ENCODE measurements at regions not wholly inside any gene's neighbourhood (a gene's known extent, or its start where the extent isn't known, plus 50 kb on each side); places are given as distances from the start of the nearest gene placed in this dataset.

DNA sequence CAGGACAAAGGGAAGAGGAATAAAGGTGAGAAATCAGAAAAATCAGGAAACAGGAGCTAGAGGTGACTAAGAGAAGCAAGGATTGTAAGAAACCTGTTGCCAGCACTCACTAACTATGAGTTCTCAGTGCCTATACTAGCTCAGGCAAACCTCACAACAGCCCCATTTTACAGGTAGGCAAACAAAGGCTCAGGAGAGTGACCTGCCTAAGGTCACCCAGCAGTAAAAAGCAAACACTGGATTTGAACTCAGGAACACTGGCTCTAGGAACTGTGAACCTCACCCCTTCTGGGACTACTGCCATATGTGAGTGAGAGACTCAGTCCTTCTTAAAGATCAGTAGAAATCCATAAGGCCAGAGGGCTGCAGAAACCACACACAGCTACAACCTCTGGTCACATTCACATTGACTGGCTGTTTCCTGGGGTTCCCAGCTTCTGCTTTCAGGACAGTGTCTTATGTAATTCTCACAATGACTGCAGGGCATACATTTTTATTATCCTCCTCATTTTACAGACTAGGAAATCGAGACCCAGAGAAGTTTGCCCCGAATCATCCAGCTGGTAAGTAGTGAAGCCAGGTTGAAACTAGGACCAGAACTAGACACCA is 80.7 kb upstream of the MAFB start:
- no peak for DNase-seq (ENCODE audit: low read depth in 3 of 3, low spot score in 2 of 3)

DNA sequence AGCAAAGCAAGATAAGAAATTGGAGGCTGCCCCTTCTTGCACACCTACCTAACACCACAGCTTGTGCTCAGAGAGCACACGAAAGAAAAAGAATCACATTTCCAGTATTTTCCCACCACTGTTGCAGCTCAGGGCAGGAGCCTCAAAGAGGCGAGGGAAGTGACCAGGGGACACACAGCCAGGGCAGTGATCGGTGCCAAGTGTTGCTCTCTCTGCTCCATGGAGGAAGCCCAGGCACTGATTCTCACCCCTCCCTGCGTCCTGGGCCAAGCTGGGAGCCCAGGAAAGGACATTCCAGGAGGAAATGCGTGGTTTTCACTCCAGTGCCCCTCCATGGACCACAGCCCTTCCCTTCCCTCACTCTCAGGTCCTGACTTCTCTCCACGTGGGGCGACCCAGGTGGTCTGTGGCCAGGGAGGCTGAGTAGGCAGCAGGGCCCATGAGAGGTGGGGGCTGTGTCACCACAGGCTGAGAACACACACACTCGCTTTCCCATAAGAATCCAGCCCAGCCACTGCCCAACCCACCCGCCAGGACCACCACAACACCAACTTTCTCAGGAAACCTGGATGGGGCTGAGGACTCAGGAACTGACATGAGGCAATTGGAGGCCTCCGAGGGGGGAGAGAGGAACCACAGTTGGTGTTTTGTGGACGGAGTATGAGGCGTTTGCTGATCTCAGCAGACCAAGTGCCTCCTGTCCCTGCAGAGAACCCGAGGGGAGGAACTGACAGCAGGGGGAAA is 81.7 kb upstream of the MAFB start:
- no peak for DNase-seq (ENCODE audit: low read depth in 3 of 3, low spot score in 2 of 3)

GRCh38 chr20:40771308-40771610 is 82.2 kb upstream of the MAFB start:
- no peak for DNase-seq (ENCODE audit: low read depth in 3 of 3, low spot score in 2 of 3)

GRCh38 chr20:40771848-40772511 is 82.9 kb upstream of the MAFB start:
- no peak for DNase-seq (ENCODE audit: low read depth in 3 of 3, low spot score in 2 of 3)

- no peak for DNase-seq (ENCODE audit: low read depth in 3 of 3, low spot score in 2 of 3)
These were observed 84.3 kb upstream of the MAFB start for GRCh38 chr20:40773376-40773775.

- no peak for DNase-seq (ENCODE audit: low read depth in 3 of 3, low spot score in 2 of 3)
These were observed 85.2 kb upstream of the MAFB start for GRCh38 chr20:40774252-40774651.

- DNase-seq (ENCODE audit: low read depth in 3 of 3, low spot score in 2 of 3): no peak
These were observed 86.6 kb upstream of the MAFB start for GRCh38 chr20:40775561-40776146.

DNA sequence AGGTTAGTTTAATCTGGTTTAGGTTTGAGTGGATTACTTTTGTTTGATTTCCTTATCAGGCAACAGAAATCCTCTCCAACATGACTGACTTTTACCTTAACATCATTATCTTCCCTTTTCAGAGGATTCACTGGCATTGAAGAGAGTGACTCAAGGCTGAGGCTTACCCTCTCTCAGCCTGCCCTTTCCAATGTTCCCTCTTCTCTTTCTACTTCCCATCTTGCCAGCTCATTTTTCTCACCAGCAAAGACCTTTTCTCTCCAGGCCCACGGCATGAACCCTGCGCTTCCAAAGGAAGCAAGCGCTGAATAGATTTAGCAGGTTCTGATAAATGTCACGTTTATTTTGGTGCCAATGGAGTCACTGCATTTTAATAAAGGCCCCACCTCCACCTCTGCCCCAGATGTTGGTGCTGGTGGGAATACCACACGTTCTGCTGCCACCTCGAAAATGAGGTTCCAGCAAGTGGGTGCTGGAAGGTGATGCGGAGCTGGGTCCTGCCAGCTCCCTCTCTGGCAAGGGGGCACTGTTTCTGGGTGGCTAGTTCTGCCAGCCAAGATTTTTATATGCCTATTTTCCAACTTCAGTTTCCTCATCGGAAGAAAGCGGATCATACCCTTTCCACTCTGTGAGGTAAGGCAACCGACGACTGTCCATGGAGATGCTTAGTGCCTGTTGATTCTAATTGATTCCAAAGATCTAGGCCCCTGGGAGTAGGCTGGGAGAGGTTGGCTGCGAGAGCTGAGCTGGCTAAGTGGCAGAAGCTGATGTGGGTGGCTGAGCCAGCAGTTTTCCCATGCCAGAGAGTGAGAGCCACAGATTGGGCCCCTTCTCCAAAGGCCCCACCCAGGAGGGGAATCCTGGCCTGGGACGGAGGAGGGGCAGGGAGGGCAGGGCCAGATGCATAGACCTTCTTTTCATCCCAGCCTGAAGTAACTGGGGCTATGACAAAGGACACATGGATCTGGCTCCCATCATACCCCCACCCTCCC is 87.7 kb upstream of the MAFB start:
- no peak for DNase-seq (ENCODE audit: low read depth in 3 of 3, low spot score in 2 of 3)

DNA sequence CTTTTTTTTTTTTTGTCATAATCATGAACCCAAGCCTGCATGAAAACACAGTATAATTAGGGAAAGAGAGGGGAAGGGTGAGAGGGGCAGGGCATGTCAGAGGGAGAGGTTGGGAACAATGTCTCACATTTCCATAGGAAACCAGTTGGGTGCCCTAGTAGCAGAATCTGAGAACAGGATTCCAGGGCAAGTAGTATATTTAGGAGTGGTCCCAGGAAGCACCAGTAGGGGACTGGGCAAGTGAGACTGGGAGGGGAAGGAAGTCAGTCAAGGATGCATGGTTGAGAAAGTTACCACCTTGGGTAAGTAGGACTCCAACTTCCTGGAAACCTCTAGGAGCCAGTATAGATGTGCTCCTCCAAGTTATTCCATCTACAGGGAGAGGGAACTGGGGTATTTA is 88.6 kb upstream of the MAFB start:
- no peak for DNase-seq (ENCODE audit: low read depth in 3 of 3, low spot score in 2 of 3)

GRCh38 chr20:40778894-40779496 is 90.0 kb upstream of the MAFB start:
- DNase-seq (ENCODE audit: low read depth in 3 of 3, low spot score in 2 of 3): no peak

- DNase-seq (ENCODE audit: low read depth in 3 of 3, low spot score in 2 of 3): no peak
These were observed 92.4 kb upstream of the MAFB start for GRCh38 chr20:40781327-40782042.

GRCh38 chr20:40782043-40782368 is 93.0 kb upstream of the MAFB start:
- DNase-seq (ENCODE audit: low read depth in 3 of 3, low spot score in 2 of 3): no peak

GRCh38 chr20:40785346-40785745 is 96.3 kb upstream of the MAFB start:
- DNase-seq (ENCODE audit: low read depth in 3 of 3, low spot score in 2 of 3): no peak

DNA sequence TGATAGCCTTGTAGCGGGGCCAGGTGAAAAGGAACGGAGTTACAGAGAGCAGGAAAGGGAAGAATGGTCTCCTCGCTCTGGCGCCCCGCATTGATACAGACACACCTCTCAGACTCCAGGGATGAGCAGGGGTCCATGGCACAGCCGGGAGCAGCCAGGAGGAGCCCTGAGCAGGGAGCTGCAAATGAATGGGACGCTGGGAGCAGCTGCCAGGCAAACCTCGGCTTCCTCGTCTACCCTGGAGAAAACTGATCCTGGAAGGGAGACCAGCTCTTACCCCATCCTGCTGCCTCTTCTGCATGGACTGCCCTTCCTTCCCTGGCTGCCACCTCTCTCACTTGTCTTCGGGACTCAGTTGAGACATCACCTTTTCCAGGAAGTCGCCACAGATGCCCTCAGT is 97.3 kb upstream of the MAFB start:
- no peak for DNase-seq (ENCODE audit: low read depth in 3 of 3, low spot score in 2 of 3)

DNA sequence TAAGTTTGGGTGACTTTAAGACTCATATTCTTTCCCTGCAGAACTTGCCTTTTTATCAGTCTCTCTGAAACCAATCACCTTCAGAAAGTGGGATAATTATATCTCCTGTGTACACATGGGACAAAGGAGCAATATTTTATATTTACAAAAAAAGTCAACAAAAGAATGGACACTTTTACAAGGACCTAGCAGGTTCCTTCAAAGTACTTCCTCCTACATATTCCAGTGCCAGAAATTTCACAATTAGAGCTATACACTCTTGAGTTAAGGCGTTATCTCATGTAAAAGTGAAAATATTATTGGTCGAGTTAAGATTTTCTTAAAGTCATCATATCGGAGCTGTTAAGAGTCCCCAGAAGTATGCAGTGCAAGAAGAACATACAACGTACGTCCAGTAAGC is 98.9 kb upstream of the MAFB start:
- no peak for DNase-seq (ENCODE audit: low read depth in 3 of 3, low spot score in 2 of 3)

- no peak for DNase-seq (ENCODE audit: low read depth in 3 of 3, low spot score in 2 of 3)
These were observed 108.4 kb upstream of the MAFB start for GRCh38 chr20:40797425-40797824.

- DNase-seq (ENCODE audit: low read depth in 3 of 3, low spot score in 2 of 3): no peak
These were observed 109.0 kb upstream of the MAFB start for GRCh38 chr20:40798066-40798465.

DNA sequence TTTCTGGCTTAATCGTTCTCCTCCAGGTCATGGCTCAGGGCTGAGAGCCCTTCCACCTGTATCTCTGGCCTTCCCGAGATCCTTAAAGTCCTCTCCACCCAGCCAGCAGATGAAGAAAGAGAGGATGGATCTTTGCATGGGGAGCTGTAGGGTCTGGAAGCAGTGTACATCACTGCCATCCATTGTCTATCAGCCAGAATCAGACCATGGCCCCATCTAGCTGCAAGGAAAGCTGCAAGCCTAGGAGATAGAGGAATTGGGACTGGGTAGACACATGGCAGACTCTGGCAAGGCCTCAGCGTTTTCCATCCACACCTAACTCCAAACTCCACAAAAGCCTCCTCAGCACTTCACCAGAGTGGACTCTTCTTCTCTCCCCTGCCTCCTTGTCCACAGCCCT is 113.8 kb upstream of the MAFB start:
- no peak for DNase-seq (ENCODE audit: low read depth in 3 of 3, low spot score in 2 of 3)

GRCh38 chr20:40803381-40803780 is 114.3 kb upstream of the MAFB start:
- no peak for DNase-seq (ENCODE audit: low read depth in 3 of 3, low spot score in 2 of 3)

- no peak for DNase-seq (ENCODE audit: low read depth in 3 of 3, low spot score in 2 of 3)
These were observed 116.6 kb upstream of the MAFB start for GRCh38 chr20:40805592-40805991.
